ENCODE measurements at regions not wholly inside any gene's neighbourhood (a gene's known extent, or its start where the extent isn't known, plus 50 kb on each side); places are given as distances from the start of the nearest gene placed in this dataset.

- DNase-seq (ENCODE audit: low spot score): no peak
- Histone ChIP-seq H3K4me1 (no peaks in the 10 kb centered on the region), H3K9me3 (no peaks in the 10 kb centered on the region), H3K27me3 (no peaks in the 10 kb centered on the region), H3K36me3 (no peaks in the 10 kb centered on the region), H3K4me3 (no peak overlapping the region), H3K27ac (no peak overlapping the region)
- no peak for TF ChIP-seq CTCF (IDR thresholded peaks at IDR 0.05)
Observed at GRCh38 chr5:175037820-175038219, 313.4 kb downstream of the MSX2 start.

- no peak for DNase-seq (ENCODE audit: low spot score)
- H3K9me3 ChIP-seq: no peaks in the 10 kb centered on the region
- H3K27ac ChIP-seq: no peak overlapping the region
- H3K36me3 ChIP-seq: no peaks in the 10 kb centered on the region
- no peaks in the 10 kb centered on the region for H3K4me1 ChIP-seq
- TF ChIP-seq CTCF (IDR thresholded peaks at IDR 0.05): no peak
- no peak overlapping the region for H3K4me3 ChIP-seq
- H3K27me3 ChIP-seq: no peaks in the 10 kb centered on the region
Observed at GRCh38 chr5:175035882-175036533, 311.6 kb downstream of the MSX2 start.

- no peaks in the 10 kb centered on the region for H3K4me1 ChIP-seq
- no peak for DNase-seq (ENCODE audit: low spot score)
- TF ChIP-seq CTCF (IDR thresholded peaks at IDR 0.05): no peak
- H3K27ac ChIP-seq: no peak overlapping the region
- H3K9me3 ChIP-seq: no peaks in the 10 kb centered on the region
- H3K27me3 ChIP-seq: no peaks in the 10 kb centered on the region
- H3K4me3 ChIP-seq: no peak overlapping the region
- no peaks in the 10 kb centered on the region for H3K36me3 ChIP-seq
Observed at GRCh38 chr5:175034924-175035323, 310.5 kb downstream of the MSX2 start.

GRCh38 chr5:175032741-175033151 lies 308.4 kb downstream of the MSX2 start:
- H3K4me3 ChIP-seq: no peak overlapping the region
- no peak overlapping the region for H3K27ac ChIP-seq
- TF ChIP-seq CTCF (IDR thresholded peaks at IDR 0.05): no peak
- H3K27me3 ChIP-seq: no peaks in the 10 kb centered on the region
- no peak for DNase-seq (ENCODE audit: low spot score)
- H3K36me3 ChIP-seq: no peaks in the 10 kb centered on the region
- H3K4me1 ChIP-seq: no peaks in the 10 kb centered on the region
- H3K9me3 ChIP-seq: no peaks in the 10 kb centered on the region

- DNase-seq (ENCODE audit: low spot score): no peak
- no peaks in the 10 kb centered on the region for H3K27me3 ChIP-seq
- H3K4me3 ChIP-seq: no peak overlapping the region
- H3K27ac ChIP-seq: no peak overlapping the region
- H3K9me3 ChIP-seq: no peaks in the 10 kb centered on the region
- TF ChIP-seq CTCF (IDR thresholded peaks at IDR 0.05): no peak
- no peaks in the 10 kb centered on the region for H3K36me3 ChIP-seq
- no peaks in the 10 kb centered on the region for H3K4me1 ChIP-seq
Observed at GRCh38 chr5:175032013-175032412, 307.6 kb downstream of the MSX2 start.

GRCh38 chr5:175027390-175027789 lies 303.0 kb downstream of the MSX2 start:
- no peaks in the 10 kb centered on the region for H3K4me1 ChIP-seq
- no peak for TF ChIP-seq CTCF (IDR thresholded peaks at IDR 0.05)
- H3K36me3 ChIP-seq: no peaks in the 10 kb centered on the region
- DNase-seq (ENCODE audit: low spot score): no peak
- no peak overlapping the region for H3K4me3 ChIP-seq
- H3K27me3 ChIP-seq: no peaks in the 10 kb centered on the region
- no peak overlapping the region for H3K27ac ChIP-seq
- no peaks in the 10 kb centered on the region for H3K9me3 ChIP-seq
